Gastrocnemius medialis (tissue), 4 donors: ENCODE measurements at regions not wholly inside any gene's neighbourhood (a gene's known extent, or its start where the extent isn't known, plus 50 kb on each side); places are given as distances from the start of the nearest gene placed in this dataset.

ENCODE experiments used
- POLR2A ChIP-seq, 2 donors: fragments of 450-650 bp; IDR thresholded peaks; one replicate each; pipeline ENCODE4 v1.6.1; 2017; ENCODE audit warnings: antibody characterized with exemption in 2 of 2, mild to moderate bottlenecking in 2 of 2, moderate library complexity in 2 of 2
- TF ChIP-seq, protein P1 (sequence below), 5 experiments: fragments of 450-650 bp in 3 of 5; fragments of 200-600 bp in 2 of 5; sonication (generic) in 2 of 5; IDR thresholded peaks in 4 of 5; conservative IDR thresholded peaks in 1 of 5; 1 replicate in 4 of 5; 2 replicates in 1 of 5; pipeline ENCODE4 v1.5.1; 2016 to 2019; ENCODE audit warnings: antibody characterized with exemption in 5 of 5, mild to moderate bottlenecking in 3 of 5, moderate library complexity in 3 of 5

GRCh38 chr3:194081826-194082225 lies 54.1 kb upstream of the HES1 start:
- TF ChIP-seq, protein P1, sequence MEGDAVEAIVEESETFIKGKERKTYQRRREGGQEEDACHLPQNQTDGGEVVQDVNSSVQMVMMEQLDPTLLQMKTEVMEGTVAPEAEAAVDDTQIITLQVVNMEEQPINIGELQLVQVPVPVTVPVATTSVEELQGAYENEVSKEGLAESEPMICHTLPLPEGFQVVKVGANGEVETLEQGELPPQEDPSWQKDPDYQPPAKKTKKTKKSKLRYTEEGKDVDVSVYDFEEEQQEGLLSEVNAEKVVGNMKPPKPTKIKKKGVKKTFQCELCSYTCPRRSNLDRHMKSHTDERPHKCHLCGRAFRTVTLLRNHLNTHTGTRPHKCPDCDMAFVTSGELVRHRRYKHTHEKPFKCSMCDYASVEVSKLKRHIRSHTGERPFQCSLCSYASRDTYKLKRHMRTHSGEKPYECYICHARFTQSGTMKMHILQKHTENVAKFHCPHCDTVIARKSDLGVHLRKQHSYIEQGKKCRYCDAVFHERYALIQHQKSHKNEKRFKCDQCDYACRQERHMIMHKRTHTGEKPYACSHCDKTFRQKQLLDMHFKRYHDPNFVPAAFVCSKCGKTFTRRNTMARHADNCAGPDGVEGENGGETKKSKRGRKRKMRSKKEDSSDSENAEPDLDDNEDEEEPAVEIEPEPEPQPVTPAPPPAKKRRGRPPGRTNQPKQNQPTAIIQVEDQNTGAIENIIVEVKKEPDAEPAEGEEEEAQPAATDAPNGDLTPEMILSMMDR (IDR thresholded peaks at IDR 0.05 in 4 of 5, conservative IDR thresholded peaks at IDR 0.05 in 1 of 5), result no peak
- no peak for TF ChIP-seq POLR2A (IDR thresholded peaks at IDR 0.05)
